GM20000 (cell line): ENCODE measurements at regions not wholly inside any gene's neighbourhood (a gene's known extent, or its start where the extent isn't known, plus 50 kb on each side); places are given as distances from the start of the nearest gene placed in this dataset.
"Not testable (repeated sequence)": the region's sequence is repeated elsewhere in the genome, so short reads cannot be mapped to it uniquely, and the experiment has no call there.

ENCODE experiments used
- DNase-seq: peaks from one replicate; pipeline ENCODE4 v3.0.0; 2012; ENCODE audit warnings: low spot score
- CTCF ChIP-seq: IDR thresholded peaks from 2 replicates; pipeline ENCODE4 v1.5.1; 2012; ENCODE audit warnings: mild to moderate bottlenecking, control low read depth; ENCODE audit errors: extremely low read depth, missing control alignments

GRCh38 chr5:174454890-174455289 is 269.5 kb upstream of the MSX2 start:
- TF ChIP-seq CTCF: no peak
- no peak for DNase-seq

- DNase-seq: no peak
- TF ChIP-seq CTCF: no peak
Measured at GRCh38 chr5:174455301-174455700, 269.1 kb upstream of the MSX2 start.

GRCh38 chr5:174457141-174457678 is 267.2 kb upstream of the MSX2 start:
- TF ChIP-seq CTCF: no peak
- no peak for DNase-seq

GRCh38 chr5:174459071-174459702 is 265.2 kb upstream of the MSX2 start:
- DNase-seq: no peak
- TF ChIP-seq CTCF: no peak

GRCh38 chr5:174459832-174460448 is 264.4 kb upstream of the MSX2 start:
- no peak for DNase-seq
- no peak for TF ChIP-seq CTCF

GRCh38 chr5:174462129-174462528 is 262.3 kb upstream of the MSX2 start:
- DNase-seq: no peak
- TF ChIP-seq CTCF: no peak

GRCh38 chr5:174464504-174465165 is 259.7 kb upstream of the MSX2 start:
- DNase-seq: no peak
- TF ChIP-seq CTCF: no peak

- not testable (repeated sequence) for DNase-seq
Measured at GRCh38 chr5:174471528-174471927, 252.9 kb upstream of the MSX2 start.
